SW 1271 (cell line): ENCODE measurements at regions not wholly inside any gene's neighbourhood (a gene's known extent, or its start where the extent isn't known, plus 50 kb on each side); places are given as distances from the start of the nearest gene placed in this dataset.

Experiments used
- DNase-seq, 2 experiments: peaks; one replicate each; lab custom pipeline; 2025; lab: John Stamatoyannopoulos, UW

GRCh38 chr12:24280056-24280842 lies 330.8 kb upstream of the SOX5 start:
- no peak for DNase-seq

- no peak for DNase-seq
Measured at GRCh38 chr12:24278832-24279231, 329.4 kb upstream of the SOX5 start.

GRCh38 chr12:24270965-24271364 lies 321.5 kb upstream of the SOX5 start:
- DNase-seq: no peak

- no peak for DNase-seq
Measured at GRCh38 chr12:24270464-24270863, 321.0 kb upstream of the SOX5 start.

- DNase-seq: no peak
Measured at GRCh38 chr12:24268663-24269186, 319.3 kb upstream of the SOX5 start.

- DNase-seq: no peak
Measured at GRCh38 chr12:24266982-24267381, 317.5 kb upstream of the SOX5 start.

- no peak for DNase-seq
Measured at GRCh38 chr12:24256684-24257083, 307.2 kb upstream of the SOX5 start.

GRCh38 chr12:24255920-24256665 lies 306.6 kb upstream of the SOX5 start:
- no peak for DNase-seq

- DNase-seq: no peak
Measured at GRCh38 chr12:24252602-24253001, 303.1 kb upstream of the SOX5 start.

GRCh38 chr12:24246934-24247333 lies 297.5 kb upstream of the SOX5 start:
- DNase-seq: no peak

- DNase-seq: no peak
Measured at GRCh38 chr12:24246376-24246775, 296.9 kb upstream of the SOX5 start.

- DNase-seq: no peak
Measured at GRCh38 chr12:24244801-24245200, 295.3 kb upstream of the SOX5 start.

GRCh38 chr12:24244231-24244630 lies 294.8 kb upstream of the SOX5 start:
- DNase-seq: no peak

GRCh38 chr12:24240707-24241106 lies 291.2 kb upstream of the SOX5 start:
- DNase-seq: no peak

- DNase-seq: no peak
Measured at GRCh38 chr12:24233519-24234246, 284.2 kb upstream of the SOX5 start.

- DNase-seq: no peak
Measured at GRCh38 chr12:24232531-24232930, 283.1 kb upstream of the SOX5 start.

GRCh38 chr12:24231298-24231697 lies 281.8 kb upstream of the SOX5 start:
- DNase-seq: no peak

- no peak for DNase-seq
Measured at GRCh38 chr12:24230061-24230701, 280.7 kb upstream of the SOX5 start.

- no peak for DNase-seq
Measured at GRCh38 chr12:24229031-24229700, 279.7 kb upstream of the SOX5 start.

- no peak for DNase-seq
Measured at GRCh38 chr12:24228371-24228770, 278.9 kb upstream of the SOX5 start.

GRCh38 chr12:24227551-24227950 lies 278.1 kb upstream of the SOX5 start:
- DNase-seq: no peak
